RWPE2 (cell line): ENCODE measurements at regions not wholly inside any gene's neighbourhood (a gene's known extent, or its start where the extent isn't known, plus 50 kb on each side); places are given as distances from the start of the nearest gene placed in this dataset.

Source experiments
- ATAC-seq: fragments of 200-7000 bp; cut with Tn5 transposase; 3 replicates; pipeline ENCODE4 v1.9.1; 2021; ENCODE audit warnings: low read depth
- DNase-seq: peaks from one replicate; pipeline ENCODE4 v3.0.0-alpha.2; 2020; ENCODE audit warnings: low spot score
- H3K27ac ChIP-seq: fragments of 450-650 bp; 2 replicates; pipeline ENCODE4 v1.5.1; 2017; ENCODE audit warnings: mild to moderate bottlenecking; ENCODE audit not compliant: poor library complexity, severe bottlenecking
- H3K27me3 ChIP-seq: fragments of 250-450 bp; sonication (Bioruptor Pico); 2 replicates; pipeline ENCODE4 v1.5.1; 2021; ENCODE audit warnings: mild to moderate bottlenecking, moderate library complexity; ENCODE audit not compliant: insufficient read depth, poor library complexity, severe bottlenecking
- H3K36me3 ChIP-seq: fragments of 250-450 bp; sonication (Bioruptor Pico); 2 replicates; pipeline ENCODE4 v1.5.1; 2020; ENCODE audit warnings: low read depth, mild to moderate bottlenecking, moderate library complexity
- H3K4me1 ChIP-seq: fragments of 250-450 bp; sonication (Bioruptor Pico); 2 replicates; pipeline ENCODE4 v1.5.1; 2021; ENCODE audit warnings: mild to moderate bottlenecking, moderate library complexity; ENCODE audit not compliant: insufficient read depth, poor library complexity, severe bottlenecking
- H3K4me3 ChIP-seq: fragments of 250-450 bp; sonication (Bioruptor Pico); 2 replicates; pipeline ENCODE4 v1.5.1; 2021; ENCODE audit warnings: mild to moderate bottlenecking, moderate library complexity; ENCODE audit not compliant: severe bottlenecking
- H3K9me3 ChIP-seq: fragments of 250-450 bp; sonication (Bioruptor Pico); 2 replicates; pipeline ENCODE4 v1.5.1; 2021; ENCODE audit warnings: mild to moderate bottlenecking, moderate library complexity; ENCODE audit not compliant: severe bottlenecking
- CTCF ChIP-seq: fragments of 450-650 bp; IDR thresholded peaks from one replicate; pipeline ENCODE4 v1.5.1; 2017; ENCODE audit warnings: mild to moderate bottlenecking, moderate library complexity; ENCODE audit not compliant: poor library complexity, severe bottlenecking

GRCh38 chr7:32399311-32399710, 90.9 kb downstream of the LSM5 start:
- peaks cover 4% of the 10 kb centered on the region for H3K9me3 ChIP-seq
- no peak overlapping the region for H3K27ac ChIP-seq
- H3K36me3 ChIP-seq, result no peaks in the 10 kb centered on the region
- no peaks in the 10 kb centered on the region for H3K4me1 ChIP-seq
- DNase-seq (no peak), ATAC-seq (no peak)
- no peak for TF ChIP-seq CTCF
- no peaks in the 10 kb centered on the region for H3K27me3 ChIP-seq
- H3K4me3 ChIP-seq, result no peak overlapping the region

GRCh38 chr7:32395168-32395567, 95.0 kb downstream of the LSM5 start:
- H3K4me1 ChIP-seq, result no peaks in the 10 kb centered on the region
- H3K27me3 ChIP-seq, result no peaks in the 10 kb centered on the region
- ATAC-seq, result no peak
- H3K27ac ChIP-seq, result no peak overlapping the region
- no peak overlapping the region for H3K4me3 ChIP-seq
- no peak for TF ChIP-seq CTCF
- no peak for DNase-seq
- H3K9me3 ChIP-seq, result peaks cover 4% of the 10 kb centered on the region
- H3K36me3 ChIP-seq, result no peaks in the 10 kb centered on the region

GRCh38 chr7:32393861-32394260, 96.3 kb downstream of the LSM5 start:
- Histone ChIP-seq H3K27me3 (no peaks in the 10 kb centered on the region), H3K4me3 (no peak overlapping the region), H3K27ac (no peak overlapping the region), H3K36me3 (no peaks in the 10 kb centered on the region), H3K4me1 (no peaks in the 10 kb centered on the region), H3K9me3 (peaks cover 4% of the 10 kb centered on the region)
- ATAC-seq (no peak), DNase-seq (no peak)
- no peak for TF ChIP-seq CTCF

GRCh38 chr7:32390210-32390609, 100.0 kb downstream of the LSM5 start:
- Histone ChIP-seq H3K4me1 (no peaks in the 10 kb centered on the region), H3K4me3 (no peak overlapping the region), H3K27me3 (peaks cover 2% of the 10 kb centered on the region), H3K36me3 (no peaks in the 10 kb centered on the region), H3K9me3 (no peaks in the 10 kb centered on the region), H3K27ac (no peak overlapping the region)
- DNase-seq (no peak), ATAC-seq (no peak)
- TF ChIP-seq CTCF, result no peak

- Histone ChIP-seq H3K27ac (no peak overlapping the region), H3K4me1 (no peaks in the 10 kb centered on the region), H3K27me3 (peaks cover 7% of the 10 kb centered on the region), H3K4me3 (no peak overlapping the region), H3K9me3 (no peaks in the 10 kb centered on the region), H3K36me3 (no peaks in the 10 kb centered on the region)
- DNase-seq (no peak), ATAC-seq (no peak)
- no peak for TF ChIP-seq CTCF
Measured at GRCh38 chr7:32385316-32385956, 104.7 kb downstream of the LSM5 start.
